ENCODE measurements at regions not wholly inside any gene's neighbourhood (a gene's known extent, or its start where the extent isn't known, plus 50 kb on each side); places are given as distances from the start of the nearest gene placed in this dataset.

DNA sequence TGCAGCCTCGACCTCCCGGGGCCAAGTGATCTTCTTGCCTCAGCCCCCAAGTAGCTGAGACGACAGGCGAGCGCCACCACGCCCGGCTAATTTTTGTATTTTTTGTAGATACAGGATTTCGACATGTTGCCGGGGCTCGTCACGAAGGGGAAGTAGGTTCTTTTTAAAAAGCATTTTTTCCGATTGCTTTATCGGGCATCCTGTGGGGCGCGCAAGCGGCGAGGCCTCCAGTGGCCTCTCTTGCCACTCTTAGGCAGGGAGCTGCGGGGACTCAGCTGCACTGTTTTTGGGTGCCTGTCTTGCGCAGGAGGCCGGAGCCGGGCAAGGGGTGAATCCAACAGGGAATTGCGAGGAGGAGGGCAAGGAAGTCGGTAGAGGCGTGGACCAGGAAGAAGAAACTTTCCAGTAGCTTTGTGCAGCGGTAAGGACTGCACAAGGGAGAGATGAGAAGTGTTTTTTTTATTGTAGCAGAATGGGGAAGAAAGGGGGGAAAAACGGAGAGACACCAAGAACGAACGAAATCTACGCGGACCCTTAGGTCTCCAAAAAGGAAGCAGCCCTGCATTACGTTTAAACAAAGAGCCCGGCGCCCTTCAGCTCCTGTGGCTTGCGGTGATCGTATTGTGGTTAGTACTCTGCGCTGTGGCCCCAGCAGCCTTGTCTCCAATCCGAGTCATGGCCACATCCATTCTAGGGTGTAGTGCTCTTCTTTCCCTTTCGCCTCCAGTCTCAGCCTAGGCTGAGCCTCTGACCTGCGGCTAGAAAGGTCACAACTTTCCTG, 164.8 kb downstream of the PPIAL4G start:
- TF ChIP-seq CTCF (IDR thresholded peaks at IDR 0.05; ENCODE audit: low read depth, low read length): no peak
- Histone ChIP-seq H3K36me3 (no peaks in the 10 kb centered on the region), H3K9me3 (no peaks in the 10 kb centered on the region), H3K27me3 (no peaks in the 10 kb centered on the region), H3K4me1 (no peaks in the 10 kb centered on the region), H3K4me3 (ENCODE audit: low read depth, low read length) (no peak overlapping the region)
- no peak for DNase-seq

GRCh38 chr1:148317288-148317985, 165.4 kb upstream of the NBPF11 start:
- DNase-seq: no peak

GRCh38 chr1:148315071-148315811, 163.2 kb upstream of the NBPF11 start:
- Histone ChIP-seq H3K4me1 (no peaks in the 10 kb centered on the region), H3K4me3 (ENCODE audit: low read depth, low read length) (no peak overlapping the region), H3K27me3 (peaks cover 5% of the 10 kb centered on the region; the same call in 1 of the 2 replicates), H3K9me3 (no peaks in the 10 kb centered on the region), H3K36me3 (no peaks in the 10 kb centered on the region)
- no peak for DNase-seq
- TF ChIP-seq CTCF (IDR thresholded peaks at IDR 0.05; ENCODE audit: low read depth, low read length): no peak

More at GRCh38 chr1:148317288-148317985, 165.4 kb upstream of the NBPF11 start:
- Histone ChIP-seq H3K4me3 (ENCODE audit: low read depth, low read length) (no peak overlapping the region), H3K9me3 (no peaks in the 10 kb centered on the region), H3K27me3 (0 out of 2 replicates have a peak, but pooled peaks cover 2% of the 10 kb centered on the region), H3K36me3 (no peaks in the 10 kb centered on the region), H3K4me1 (no peaks in the 10 kb centered on the region)
- TF ChIP-seq CTCF (IDR thresholded peaks at IDR 0.05; ENCODE audit: low read depth, low read length): no peak

DNA sequence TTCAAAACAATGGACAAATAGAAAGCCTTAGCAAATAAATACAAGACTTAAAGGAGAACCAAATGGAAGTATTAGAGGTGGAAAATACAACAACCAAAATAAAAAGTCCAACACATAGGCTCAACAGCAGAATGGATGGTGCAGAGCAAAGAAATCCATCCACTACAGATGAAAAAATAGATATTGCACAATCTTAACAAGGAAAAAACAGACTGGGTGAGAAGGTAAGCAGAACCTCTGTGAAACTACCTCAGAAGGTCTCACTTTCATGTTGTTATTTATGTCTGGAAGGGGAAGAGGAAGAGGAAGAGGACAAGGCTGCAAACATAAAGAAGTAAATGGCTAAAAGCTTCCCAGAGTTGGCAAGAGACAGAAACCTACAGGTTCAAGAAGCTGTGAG, 158.7 kb upstream of the NBPF11 start:
- H3K4me1 ChIP-seq: no peaks in the 10 kb centered on the region
- H3K4me3 ChIP-seq (ENCODE audit: low read depth, low read length): no peak overlapping the region
- no peaks in the 10 kb centered on the region for H3K9me3 ChIP-seq
- no peak for TF ChIP-seq CTCF (IDR thresholded peaks at IDR 0.05; ENCODE audit: low read depth, low read length)
- no peak for DNase-seq
- no peaks in the 10 kb centered on the region for H3K36me3 ChIP-seq
- H3K27me3 ChIP-seq: peaks cover 6% of the 10 kb centered on the region; the same call in 1 of the 2 replicates

DNA sequence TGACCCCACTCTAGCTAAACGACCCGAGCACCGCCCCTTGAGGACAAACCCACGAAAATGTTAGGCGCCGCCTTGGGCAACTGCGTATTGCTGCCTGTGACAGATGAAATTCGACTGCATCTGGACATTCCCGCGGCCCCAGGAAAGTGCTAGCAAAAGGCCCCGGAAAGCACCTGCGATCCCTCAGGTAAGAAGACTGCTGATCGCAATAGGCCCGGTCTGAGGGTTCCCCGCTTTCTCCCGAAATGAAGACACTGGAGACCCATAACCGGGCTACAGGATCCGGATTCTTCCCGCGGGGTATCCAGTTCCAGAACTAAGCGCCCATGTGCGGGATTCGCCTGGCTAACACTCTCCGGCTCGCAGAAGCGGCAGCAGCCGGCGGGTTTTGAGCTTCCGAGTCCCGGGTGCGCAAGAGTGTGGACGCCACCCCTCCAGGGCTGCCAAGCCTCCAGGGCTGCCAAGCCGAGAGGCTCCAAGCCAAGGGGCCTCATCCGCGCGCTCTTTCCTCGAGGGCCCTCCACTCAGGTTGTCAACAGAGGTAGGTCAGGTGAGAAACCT, 157.9 kb upstream of the NBPF11 start:
- no peaks in the 10 kb centered on the region for H3K9me3 ChIP-seq
- H3K27me3 ChIP-seq: peaks cover 6% of the 10 kb centered on the region; the same call in 1 of the 2 replicates
- no peaks in the 10 kb centered on the region for H3K4me1 ChIP-seq
- no peak for DNase-seq
- H3K4me3 ChIP-seq (ENCODE audit: low read depth, low read length): no peak overlapping the region
- H3K36me3 ChIP-seq: no peaks in the 10 kb centered on the region
- TF ChIP-seq CTCF (IDR thresholded peaks at IDR 0.05; ENCODE audit: low read depth, low read length): no peak

All from BE2C (cell line).